Ascending aorta (tissue), 2 donors: ENCODE measurements at regions not wholly inside any gene's neighbourhood (a gene's known extent, or its start where the extent isn't known, plus 50 kb on each side); places are given as distances from the start of the nearest gene placed in this dataset.
A peak's percentile ranks its signal among the peaks of the same experiment; 100 is the strongest.

Experiments
- DNase-seq, 2 donors: peaks; one replicate each; pipeline ENCODE4 v3.0.0-alpha.2; 2019; ENCODE audit warnings: low spot score in 2 of 2
- H3K27ac ChIP-seq, 2 donors: fragments of 200-600 bp; sonication (generic); one replicate each; pipeline ENCODE4 v1.5.1; 2016 to 2017; ENCODE audit warnings: mild to moderate bottlenecking in 1 of 2
- H3K27me3 ChIP-seq: fragments of 200-600 bp; sonication (generic); one replicate; pipeline ENCODE4 v1.5.1; 2017
- H3K36me3 ChIP-seq, 2 donors: fragments of 200-600 bp; sonication (generic); one replicate each; pipeline ENCODE4 v1.5.1; 2016
- H3K4me1 ChIP-seq, 2 donors: fragments of 200-600 bp; sonication (generic); one replicate each; pipeline ENCODE4 v1.5.1; 2016 to 2017; ENCODE audit warnings: mild to moderate bottlenecking in 1 of 2
- H3K4me3 ChIP-seq, 2 donors: fragments of 200-600 bp; sonication (generic); one replicate each; pipeline ENCODE4 v1.5.1; 2016 to 2017; ENCODE audit warnings: mild to moderate bottlenecking in 1 of 2
- H3K9me3 ChIP-seq, 2 donors: fragments of 200-600 bp; sonication (generic); one replicate each; pipeline ENCODE4 v1.5.1; 2016
- intact Hi-C: fragments of 100-400 bp; cut with DNase I; formaldehyde crosslinking; loops from one replicate; pipeline ENCODE4 v1.15.1; 2023
- TF ChIP-seq, protein P1 (sequence below), 3 experiments: fragments of 200-600 bp in 2 of 3; fragments of 450-650 bp in 1 of 3; sonication (generic) in 2 of 3; IDR thresholded peaks; one replicate each; pipeline ENCODE4 v1.5.1; 2016 to 2019; ENCODE audit warnings: antibody characterized with exemption in 3 of 3, mild to moderate bottlenecking in 1 of 3, moderate library complexity in 1 of 3

DNA sequence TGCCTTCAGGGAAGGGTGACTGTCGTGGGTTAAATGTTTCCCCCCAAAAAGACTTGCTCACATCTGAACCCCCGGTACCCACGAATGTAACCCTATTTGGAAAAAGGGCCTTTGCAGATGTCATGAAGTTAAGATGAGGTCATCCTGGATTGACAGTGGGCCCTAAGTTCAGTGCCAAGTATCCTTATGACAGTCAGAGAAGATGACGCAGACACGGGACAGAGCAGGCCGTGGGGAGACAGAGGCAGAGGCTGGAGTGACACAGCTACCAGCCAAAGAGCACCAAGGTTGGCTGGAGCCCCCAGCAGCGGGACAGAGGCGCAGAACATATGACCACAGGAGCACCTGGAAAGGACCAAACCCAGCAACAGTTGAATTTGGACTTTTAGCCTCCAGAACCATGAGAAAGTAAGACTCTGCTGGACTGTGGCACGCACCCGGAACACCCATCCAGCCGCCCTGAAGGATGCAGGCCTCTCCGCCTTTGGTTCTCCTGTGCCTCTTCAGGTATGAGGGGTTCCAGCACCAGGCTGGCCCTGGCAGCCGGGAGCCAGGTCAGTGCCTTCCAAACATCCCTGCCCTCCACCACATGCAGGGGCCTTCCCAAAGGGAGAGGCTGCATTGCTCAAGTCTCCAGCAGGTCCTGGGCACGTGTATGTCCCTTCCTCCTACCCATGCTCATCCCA is 104.0 kb downstream of the FOXL1 start:
- TF ChIP-seq, protein P1, sequence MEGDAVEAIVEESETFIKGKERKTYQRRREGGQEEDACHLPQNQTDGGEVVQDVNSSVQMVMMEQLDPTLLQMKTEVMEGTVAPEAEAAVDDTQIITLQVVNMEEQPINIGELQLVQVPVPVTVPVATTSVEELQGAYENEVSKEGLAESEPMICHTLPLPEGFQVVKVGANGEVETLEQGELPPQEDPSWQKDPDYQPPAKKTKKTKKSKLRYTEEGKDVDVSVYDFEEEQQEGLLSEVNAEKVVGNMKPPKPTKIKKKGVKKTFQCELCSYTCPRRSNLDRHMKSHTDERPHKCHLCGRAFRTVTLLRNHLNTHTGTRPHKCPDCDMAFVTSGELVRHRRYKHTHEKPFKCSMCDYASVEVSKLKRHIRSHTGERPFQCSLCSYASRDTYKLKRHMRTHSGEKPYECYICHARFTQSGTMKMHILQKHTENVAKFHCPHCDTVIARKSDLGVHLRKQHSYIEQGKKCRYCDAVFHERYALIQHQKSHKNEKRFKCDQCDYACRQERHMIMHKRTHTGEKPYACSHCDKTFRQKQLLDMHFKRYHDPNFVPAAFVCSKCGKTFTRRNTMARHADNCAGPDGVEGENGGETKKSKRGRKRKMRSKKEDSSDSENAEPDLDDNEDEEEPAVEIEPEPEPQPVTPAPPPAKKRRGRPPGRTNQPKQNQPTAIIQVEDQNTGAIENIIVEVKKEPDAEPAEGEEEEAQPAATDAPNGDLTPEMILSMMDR (IDR thresholded peaks at IDR 0.05), result no peak
- peaks cover 3 to 38% of the 10 kb centered on the region in 2 donors for H3K4me1 ChIP-seq
- H3K9me3 ChIP-seq, result no peaks in the 10 kb centered on the region
- DNase-seq, result peak in 1 of 2 donors; percentile 71
- peak overlapping the region; percentile 93 to 94 for H3K27ac ChIP-seq
- intact Hi-C loops, result loop anchor here (5.0 kb wide), 2 partner anchors 245 to 380 kb away; no protein-coding TSS in a partner anchor
- H3K27me3 ChIP-seq, result no peaks in the 10 kb centered on the region
- no peak overlapping the region for H3K4me3 ChIP-seq
- no peaks in the 10 kb centered on the region for H3K36me3 ChIP-seq

DNA sequence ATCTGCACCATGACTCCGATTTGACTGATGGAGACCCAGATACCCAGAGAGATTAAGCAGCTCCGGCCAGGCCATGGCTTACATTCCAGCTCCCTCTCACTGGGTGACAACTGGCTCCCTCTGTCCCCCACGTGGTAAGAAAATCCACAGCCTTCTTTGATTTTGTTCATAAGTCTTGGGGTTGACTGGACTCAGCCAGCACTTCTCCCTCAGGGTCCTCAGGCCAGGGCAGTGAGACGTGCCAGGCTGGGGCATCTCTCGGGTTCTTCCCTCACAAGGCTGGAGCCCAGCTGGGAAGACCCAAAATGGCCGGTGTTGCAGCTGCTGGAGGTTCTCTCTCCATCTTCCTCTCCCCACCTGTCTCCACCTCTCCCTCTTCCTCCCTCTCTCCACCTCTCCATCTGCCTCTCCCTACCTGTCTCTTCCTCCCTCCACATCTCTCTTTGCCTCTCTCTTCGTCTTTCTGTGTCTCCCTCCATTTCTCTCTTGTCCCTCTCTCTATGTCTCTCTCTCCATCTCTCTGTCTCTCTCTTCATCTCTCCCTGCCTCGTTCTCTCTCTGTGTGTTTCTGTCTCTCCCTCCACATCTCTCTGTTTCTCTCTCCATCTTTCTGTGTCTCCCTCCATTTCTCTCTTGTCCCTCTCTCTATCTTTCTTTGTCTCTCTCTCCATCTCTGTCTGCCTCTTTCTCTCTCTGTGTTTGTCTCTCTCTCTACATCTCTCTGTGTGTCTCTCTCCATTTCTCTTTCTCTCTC is 105.3 kb downstream of the FOXL1 start:
- Histone ChIP-seq H3K9me3 (no peaks in the 10 kb centered on the region), H3K27ac (peak overlapping the region; percentile 93 to 94), H3K4me1 (peaks cover 3 to 33% of the 10 kb centered on the region in 2 donors), H3K36me3 (no peaks in the 10 kb centered on the region), H3K4me3 (no peak overlapping the region), H3K27me3 (no peaks in the 10 kb centered on the region)
- DNase-seq, result peak in 1 of 2 donors; percentile 56
- intact Hi-C loops, result loop anchor here (5.0 kb wide), 2 partner anchors 244 to 379 kb away; no protein-coding TSS in a partner anchor
- TF ChIP-seq, protein P1 (IDR thresholded peaks at IDR 0.05), result no peak

DNA sequence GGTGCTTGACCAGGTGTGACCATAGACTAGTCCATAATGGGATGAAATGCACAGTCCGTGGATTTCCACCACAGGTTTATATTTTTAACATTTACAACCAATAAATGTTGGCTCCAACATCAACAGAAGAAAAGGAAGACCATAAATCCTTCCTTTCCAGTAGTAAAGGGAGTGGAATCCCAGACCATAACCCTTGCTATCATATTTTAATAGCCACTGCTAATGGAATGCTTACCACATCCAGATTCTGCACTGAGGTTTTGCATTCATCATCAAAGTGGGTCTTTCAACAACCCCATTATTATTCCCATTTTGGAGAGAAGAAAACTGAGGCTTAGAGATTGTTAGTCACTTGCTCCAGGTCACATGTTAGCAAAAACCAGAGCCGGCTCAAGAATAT is 106.7 kb downstream of the FOXL1 start:
- H3K36me3 ChIP-seq, result no peaks in the 10 kb centered on the region
- no peak for DNase-seq
- no peaks in the 10 kb centered on the region for H3K27me3 ChIP-seq
- H3K9me3 ChIP-seq, result peaks cover 0 to 6% of the 10 kb centered on the region in 2 donors
- intact Hi-C loops, result no loop called here
- H3K4me1 ChIP-seq, result peaks cover 0 to 25% of the 10 kb centered on the region in 2 donors
- TF ChIP-seq, protein P1 (IDR thresholded peaks at IDR 0.05), result no peak
- H3K27ac ChIP-seq, result no peak overlapping the region
- no peak overlapping the region for H3K4me3 ChIP-seq

DNA sequence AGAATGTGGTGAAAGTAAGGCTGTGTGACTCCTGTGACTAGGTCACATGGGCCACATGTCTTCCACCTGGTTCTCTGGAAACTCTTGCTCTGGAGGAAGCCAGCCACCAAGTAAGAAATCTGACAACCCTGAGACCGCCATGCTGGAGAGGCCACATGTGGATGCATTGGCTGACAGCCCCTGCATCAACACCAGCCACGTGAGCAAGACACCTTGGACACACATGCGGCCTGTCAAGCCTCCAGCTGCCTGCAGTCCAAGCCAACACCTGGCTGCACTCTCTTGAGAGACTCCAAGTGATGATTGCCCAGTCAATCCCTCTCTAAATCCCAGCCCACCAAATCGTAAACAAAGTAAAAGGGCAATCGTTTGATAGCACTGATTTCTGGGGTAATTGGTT is 112.6 kb downstream of the FOXL1 start:
- Histone ChIP-seq H3K36me3 (peaks cover 0 to 2% of the 10 kb centered on the region in 2 donors), H3K4me1 (no peaks in the 10 kb centered on the region), H3K27me3 (no peaks in the 10 kb centered on the region), H3K27ac (peak overlapping the region in 1 of 2 donors; percentile 27), H3K9me3 (peaks cover 0 to 6% of the 10 kb centered on the region in 2 donors), H3K4me3 (no peak overlapping the region)
- intact Hi-C loops, result no loop called here
- TF ChIP-seq, protein P1 (IDR thresholded peaks at IDR 0.05), result no peak
- no peak for DNase-seq

DNA sequence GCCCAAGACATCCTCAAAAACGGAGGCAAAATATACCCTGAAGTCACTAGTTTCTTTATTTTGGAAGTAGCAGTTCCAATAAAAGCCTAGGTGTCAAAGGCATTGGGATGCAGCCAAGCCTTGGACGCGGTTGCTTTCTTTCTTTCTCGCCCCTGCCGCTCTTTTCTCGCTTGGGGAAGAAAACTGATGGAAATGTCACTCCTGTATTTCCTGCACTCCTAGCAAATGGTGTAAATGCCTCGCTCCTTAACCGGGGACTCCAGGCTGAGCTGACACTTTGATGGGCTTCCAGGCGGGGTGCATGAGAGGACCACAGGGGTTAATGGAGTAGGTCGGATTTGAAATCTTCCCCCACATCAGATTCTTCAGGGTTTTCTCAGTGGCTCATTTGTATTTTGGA is 114.1 kb downstream of the FOXL1 start:
- peaks cover 0 to 2% of the 10 kb centered on the region in 2 donors for H3K36me3 ChIP-seq
- TF ChIP-seq, protein P1 (IDR thresholded peaks at IDR 0.05), result no peak
- no peaks in the 10 kb centered on the region for H3K4me1 ChIP-seq
- H3K4me3 ChIP-seq, result no peak overlapping the region
- H3K9me3 ChIP-seq, result peaks cover 0 to 6% of the 10 kb centered on the region in 2 donors
- H3K27me3 ChIP-seq, result no peaks in the 10 kb centered on the region
- peak overlapping the region; percentile 17 to 29 for H3K27ac ChIP-seq
- intact Hi-C loops, result no loop called here
- DNase-seq, result peak in 1 of 2 donors; percentile 42
